CD4-positive, alpha-beta T cell (primary cell): ENCODE measurements at regions not wholly inside any gene's neighbourhood (a gene's known extent, or its start where the extent isn't known, plus 50 kb on each side); places are given as distances from the start of the nearest gene placed in this dataset.

ENCODE experiments used
- ATAC-seq: fragments of 200-7000 bp; cut with Tn5 transposase; one replicate; pipeline ENCODE4 v1.10.0; 2022; ENCODE audit warnings: mild to moderate bottlenecking; ENCODE audit not compliant: poor library complexity
- CTCF ChIA-PET: fragments of 350-600 bp; sonication (Branson Sonifier 250); formaldehyde crosslinking; loops from one replicate; lab custom pipeline; 2021; ENCODE audit warnings: antibody characterized with exemption, inconsistent platforms; lab: Charles Lee
- POLR2A ChIA-PET: fragments of 350-600 bp; sonication (Branson Sonifier 250); formaldehyde crosslinking; loops from one replicate; lab custom pipeline; 2021; ENCODE audit warnings: antibody characterized with exemption, inconsistent platforms; lab: Charles Lee
- DNase-seq, 14 experiments: peaks; one replicate each; pipeline ENCODE4 v3.0.0-alpha.2; 2013 to 2020; ENCODE audit warnings: mixed read lengths in 2 of 14
- H3K27ac ChIP-seq, 2 donors: one replicate each; pipeline versions ENCODE4 v1.5.1 to v1.7.0; 2013; ENCODE audit warnings: low read length in 2 of 2, low read depth in 1 of 2, mild to moderate bottlenecking in 1 of 2
- H3K27me3 ChIP-seq, 2 experiments: 1 replicate in 1 of 2; 2 replicates in 1 of 2; pipeline versions ENCODE4 v1.6.1 to v1.7.0; 2013; ENCODE audit warnings: low read length in 2 of 2, control low read depth in 1 of 2, mild to moderate bottlenecking in 1 of 2, moderate library complexity in 1 of 2; ENCODE audit not compliant: insufficient read depth in 2 of 2, control insufficient read depth in 1 of 2
- H3K36me3 ChIP-seq: one replicate; pipeline ENCODE4 v1.6.1; 2013; ENCODE audit warnings: low read length, control low read depth; ENCODE audit not compliant: insufficient read depth
- H3K4me1 ChIP-seq: one replicate; pipeline ENCODE4 v1.6.1; 2013; ENCODE audit warnings: low read length, control low read depth; ENCODE audit not compliant: insufficient read depth
- H3K4me3 ChIP-seq: one replicate; pipeline ENCODE4 v1.5.1; 2013; ENCODE audit warnings: mild to moderate bottlenecking, low read length, moderate library complexity
- H3K9me3 ChIP-seq, 2 experiments: 1 replicate in 1 of 2; 2 replicates in 1 of 2; pipeline versions ENCODE4 v1.6.1 to v1.7.0; 2013; ENCODE audit warnings: low read length in 2 of 2, mild to moderate bottlenecking in 2 of 2, control low read depth in 1 of 2, moderate library complexity in 1 of 2; ENCODE audit not compliant: control insufficient read depth in 1 of 2, insufficient read depth in 1 of 2
- H3K27ac Mint-ChIP-seq: one replicate; pipeline ENCODE4 v1.8.0; 2020; ENCODE audit warnings: mixed read lengths
- H3K27me3 Mint-ChIP-seq: one replicate; pipeline ENCODE4 v1.8.0; 2021; ENCODE audit warnings: mixed read lengths
- H3K36me3 Mint-ChIP-seq: one replicate; pipeline ENCODE4 v1.8.0; 2021; ENCODE audit warnings: low read depth, mixed read lengths
- H3K4me1 Mint-ChIP-seq: one replicate; pipeline ENCODE4 v1.8.0; 2021; ENCODE audit warnings: low read depth, mixed read lengths
- H3K4me3 Mint-ChIP-seq: one replicate; pipeline ENCODE4 v1.8.0; 2020; ENCODE audit warnings: mild to moderate bottlenecking, mixed read lengths
- H3K9me3 Mint-ChIP-seq: one replicate; pipeline ENCODE4 v1.8.0; 2020; ENCODE audit warnings: mixed read lengths
- intact Hi-C, 2 experiments: fragments of 100-400 bp; cut with DNase I in 1 of 2; cut with micrococcal nuclease in 1 of 2; formaldehyde crosslinking; loops; one replicate each; pipeline versions ENCODE4 v1.15.1 to v1.9.0; 2023 to 2025; cut with DNase I, micrococcal nuclease
- TF ChIP-seq, protein P1 (sequence below): fragments of 200-600 bp; IDR thresholded peaks from one replicate; pipeline ENCODE4 v1.8.0; 2022; ENCODE audit warnings: antibody characterized with exemption, mild to moderate bottlenecking

DNA sequence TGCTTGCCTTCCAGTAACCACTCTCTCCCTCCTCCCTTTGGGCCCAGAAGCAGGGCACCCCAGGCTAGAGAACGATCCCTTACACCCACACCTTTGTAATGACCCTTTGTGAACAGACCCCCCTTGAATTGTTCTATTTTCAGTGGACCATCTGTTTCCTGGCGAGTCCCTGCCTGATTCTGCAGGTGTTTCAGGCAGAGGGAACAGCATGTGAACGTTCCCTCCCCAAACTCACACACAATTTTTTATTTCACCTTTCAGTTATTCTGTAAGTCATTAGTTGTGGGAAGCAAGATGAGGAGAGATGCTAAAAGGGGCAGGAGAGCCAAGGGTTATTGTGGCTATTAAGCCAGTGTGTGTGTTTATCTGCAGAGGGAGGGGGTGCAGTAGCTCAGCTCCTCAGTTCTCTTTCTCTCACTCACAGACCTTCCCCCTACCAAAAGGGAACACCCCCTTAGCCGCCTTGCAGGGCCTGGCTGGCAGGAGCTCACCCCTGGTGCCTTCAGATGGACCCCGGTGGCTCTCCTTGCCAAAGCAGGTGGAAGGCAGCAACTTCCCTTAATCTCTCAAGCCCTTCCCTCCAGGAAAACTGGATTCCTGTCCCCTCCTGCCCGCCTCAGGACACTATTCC, 64.8 kb upstream of the SPON1 start:
- POLR2A ChIA-PET, result interaction anchor here (1.6 kb wide), 1 partner anchor 29 kb away, joined by 3 read pairs; no protein-coding TSS in a partner anchor
- no peaks in the 10 kb centered on the region for H3K27me3 ChIP-seq

DNA sequence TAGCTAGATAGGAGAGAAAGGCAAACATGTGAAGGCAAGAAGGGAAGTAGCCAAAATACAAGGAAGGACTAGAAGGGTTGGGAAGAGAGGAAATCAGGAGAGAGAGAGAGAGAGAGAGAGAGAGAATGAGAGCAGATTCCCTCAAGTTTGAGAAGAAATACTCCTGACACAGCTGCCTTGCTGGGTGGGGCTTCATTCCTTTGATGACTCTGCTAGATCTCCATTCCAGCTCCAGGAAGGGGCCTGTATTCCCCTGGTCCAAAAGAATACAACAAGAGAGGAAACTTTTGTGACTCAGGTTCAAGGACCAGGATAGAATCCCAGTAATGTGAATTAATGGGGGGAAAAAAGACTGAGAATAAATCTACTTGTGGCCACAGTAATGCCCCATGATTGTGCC, 62.9 kb upstream of the SPON1 start:
- Mint-ChIP-seq H3K4me3 (no peak overlapping the region), H3K27me3 (no peaks in the 10 kb centered on the region), H3K27ac (no peak overlapping the region), H3K4me1 (no peaks in the 10 kb centered on the region), H3K9me3 (no peaks in the 10 kb centered on the region), H3K36me3 (no peaks in the 10 kb centered on the region)
- intact Hi-C loops, result no loop called here
- no peaks in the 10 kb centered on the region for H3K4me1 ChIP-seq
- H3K4me3 ChIP-seq, result no peak overlapping the region
- TF ChIP-seq, protein P1, sequence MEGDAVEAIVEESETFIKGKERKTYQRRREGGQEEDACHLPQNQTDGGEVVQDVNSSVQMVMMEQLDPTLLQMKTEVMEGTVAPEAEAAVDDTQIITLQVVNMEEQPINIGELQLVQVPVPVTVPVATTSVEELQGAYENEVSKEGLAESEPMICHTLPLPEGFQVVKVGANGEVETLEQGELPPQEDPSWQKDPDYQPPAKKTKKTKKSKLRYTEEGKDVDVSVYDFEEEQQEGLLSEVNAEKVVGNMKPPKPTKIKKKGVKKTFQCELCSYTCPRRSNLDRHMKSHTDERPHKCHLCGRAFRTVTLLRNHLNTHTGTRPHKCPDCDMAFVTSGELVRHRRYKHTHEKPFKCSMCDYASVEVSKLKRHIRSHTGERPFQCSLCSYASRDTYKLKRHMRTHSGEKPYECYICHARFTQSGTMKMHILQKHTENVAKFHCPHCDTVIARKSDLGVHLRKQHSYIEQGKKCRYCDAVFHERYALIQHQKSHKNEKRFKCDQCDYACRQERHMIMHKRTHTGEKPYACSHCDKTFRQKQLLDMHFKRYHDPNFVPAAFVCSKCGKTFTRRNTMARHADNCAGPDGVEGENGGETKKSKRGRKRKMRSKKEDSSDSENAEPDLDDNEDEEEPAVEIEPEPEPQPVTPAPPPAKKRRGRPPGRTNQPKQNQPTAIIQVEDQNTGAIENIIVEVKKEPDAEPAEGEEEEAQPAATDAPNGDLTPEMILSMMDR, result no peak
- ATAC-seq, result no peak
- no peak overlapping the region for H3K27ac ChIP-seq
- CTCF ChIA-PET, result no interaction called here
- DNase-seq, result no peak
- no peaks in the 10 kb centered on the region for H3K9me3 ChIP-seq
- H3K27me3 ChIP-seq, result no peaks in the 10 kb centered on the region
- POLR2A ChIA-PET, result no interaction called here
- H3K36me3 ChIP-seq, result no peaks in the 10 kb centered on the region

More for the DNA sequence above, 64.8 kb upstream of the SPON1 start:
- no peak overlapping the region for H3K4me3 ChIP-seq
- no peak overlapping the region for H3K27ac ChIP-seq
- no peaks in the 10 kb centered on the region for H3K9me3 ChIP-seq
- no peaks in the 10 kb centered on the region for H3K36me3 ChIP-seq
- TF ChIP-seq, protein P1, result no peak
- no peaks in the 10 kb centered on the region for H3K27me3 Mint-ChIP-seq
- ATAC-seq (no peak), DNase-seq (no peak)
- no peaks in the 10 kb centered on the region for H3K4me1 Mint-ChIP-seq
- intact Hi-C loops, result no loop called here
- CTCF ChIA-PET, result no interaction called here
- H3K36me3 Mint-ChIP-seq, result no peaks in the 10 kb centered on the region
- H3K9me3 Mint-ChIP-seq, result no peaks in the 10 kb centered on the region
- no peaks in the 10 kb centered on the region for H3K4me1 ChIP-seq
- no peak overlapping the region for H3K27ac Mint-ChIP-seq
- H3K4me3 Mint-ChIP-seq, result no peak overlapping the region

DNA sequence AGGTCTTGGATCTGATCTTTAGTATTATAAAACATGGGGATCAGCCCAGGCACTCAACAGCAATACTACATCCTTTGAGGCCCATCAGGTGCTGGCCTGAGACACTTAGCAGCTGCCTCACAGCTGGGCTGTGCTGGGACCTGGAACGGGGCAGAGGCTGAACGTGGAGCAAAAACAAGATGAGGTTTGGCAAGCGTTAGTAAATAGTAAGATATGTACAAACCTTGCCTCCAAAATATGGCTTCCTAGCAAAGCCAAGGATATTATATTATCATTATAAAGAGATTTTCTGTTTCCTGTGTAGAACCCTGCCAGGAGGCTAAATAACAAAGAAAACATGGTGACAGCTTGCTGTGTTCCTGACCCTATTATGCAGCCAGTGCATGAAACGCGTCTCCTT, 60.0 kb upstream of the SPON1 start:
- intact Hi-C loops, result no loop called here
- Histone ChIP-seq H3K27me3 (no peaks in the 10 kb centered on the region), H3K4me3 (no peak overlapping the region), H3K36me3 (no peaks in the 10 kb centered on the region), H3K9me3 (peaks cover 0 to 9% of the 10 kb centered on the region in 2 experiments), H3K27ac (no peak overlapping the region), H3K4me1 (no peaks in the 10 kb centered on the region)
- Mint-ChIP-seq H3K4me3 (no peak overlapping the region), H3K27ac (no peak overlapping the region), H3K36me3 (no peaks in the 10 kb centered on the region), H3K4me1 (no peaks in the 10 kb centered on the region), H3K27me3 (no peaks in the 10 kb centered on the region), H3K9me3 (peaks cover 4% of the 10 kb centered on the region)
- DNase-seq (no peak), ATAC-seq (no peak)
- TF ChIP-seq, protein P1, result no peak
- POLR2A ChIA-PET, result interaction anchor here (0.9 kb wide), 1 partner anchor 37 kb away, joined by 3 read pairs; no protein-coding TSS in a partner anchor
- CTCF ChIA-PET, result no interaction called here
